ENCODE measurements at regions not wholly inside any gene's neighbourhood (a gene's known extent, or its start where the extent isn't known, plus 50 kb on each side); places are given as distances from the start of the nearest gene placed in this dataset.

DNA sequence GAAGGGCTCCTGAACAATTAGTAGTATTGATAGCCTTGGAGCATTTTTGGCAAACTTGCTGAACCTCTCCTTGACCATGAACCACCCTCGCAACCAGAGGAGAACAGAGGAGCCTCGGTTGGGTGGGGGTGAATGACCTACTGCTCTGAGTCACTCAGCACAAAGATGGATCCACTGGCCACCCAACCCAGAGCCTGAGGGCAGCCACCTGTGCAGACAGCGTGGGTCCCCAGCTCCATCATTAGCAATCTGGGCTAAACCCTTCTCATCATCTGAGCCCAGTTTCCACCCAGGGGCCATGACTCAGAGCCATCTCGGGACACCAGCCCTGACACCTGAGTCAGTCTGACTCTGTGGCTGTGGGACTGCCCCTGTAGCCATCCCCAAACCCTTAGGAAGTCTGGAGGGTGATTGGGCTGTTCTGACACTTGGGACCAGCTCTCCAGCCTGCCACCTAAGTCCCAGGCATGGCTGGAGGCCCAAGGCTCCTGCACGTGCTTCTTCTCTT, 171.8 kb upstream of the GPR26 start:
- TF ChIP-seq KDM1A (IDR thresholded peaks at IDR 0.05; ENCODE audit: low read depth) (no peak), EP300 (IDR thresholded peaks at IDR 0.05) (no peak), RAD21 (conservative IDR thresholded peaks at IDR 0.05 in 1 of 2, IDR thresholded peaks at IDR 0.05 in 1 of 2) (no peak)
- TF ChIP-seq, protein P1, sequence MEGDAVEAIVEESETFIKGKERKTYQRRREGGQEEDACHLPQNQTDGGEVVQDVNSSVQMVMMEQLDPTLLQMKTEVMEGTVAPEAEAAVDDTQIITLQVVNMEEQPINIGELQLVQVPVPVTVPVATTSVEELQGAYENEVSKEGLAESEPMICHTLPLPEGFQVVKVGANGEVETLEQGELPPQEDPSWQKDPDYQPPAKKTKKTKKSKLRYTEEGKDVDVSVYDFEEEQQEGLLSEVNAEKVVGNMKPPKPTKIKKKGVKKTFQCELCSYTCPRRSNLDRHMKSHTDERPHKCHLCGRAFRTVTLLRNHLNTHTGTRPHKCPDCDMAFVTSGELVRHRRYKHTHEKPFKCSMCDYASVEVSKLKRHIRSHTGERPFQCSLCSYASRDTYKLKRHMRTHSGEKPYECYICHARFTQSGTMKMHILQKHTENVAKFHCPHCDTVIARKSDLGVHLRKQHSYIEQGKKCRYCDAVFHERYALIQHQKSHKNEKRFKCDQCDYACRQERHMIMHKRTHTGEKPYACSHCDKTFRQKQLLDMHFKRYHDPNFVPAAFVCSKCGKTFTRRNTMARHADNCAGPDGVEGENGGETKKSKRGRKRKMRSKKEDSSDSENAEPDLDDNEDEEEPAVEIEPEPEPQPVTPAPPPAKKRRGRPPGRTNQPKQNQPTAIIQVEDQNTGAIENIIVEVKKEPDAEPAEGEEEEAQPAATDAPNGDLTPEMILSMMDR (IDR thresholded peaks at IDR 0.05): no peak
- TF ChIP-seq, protein P2, sequence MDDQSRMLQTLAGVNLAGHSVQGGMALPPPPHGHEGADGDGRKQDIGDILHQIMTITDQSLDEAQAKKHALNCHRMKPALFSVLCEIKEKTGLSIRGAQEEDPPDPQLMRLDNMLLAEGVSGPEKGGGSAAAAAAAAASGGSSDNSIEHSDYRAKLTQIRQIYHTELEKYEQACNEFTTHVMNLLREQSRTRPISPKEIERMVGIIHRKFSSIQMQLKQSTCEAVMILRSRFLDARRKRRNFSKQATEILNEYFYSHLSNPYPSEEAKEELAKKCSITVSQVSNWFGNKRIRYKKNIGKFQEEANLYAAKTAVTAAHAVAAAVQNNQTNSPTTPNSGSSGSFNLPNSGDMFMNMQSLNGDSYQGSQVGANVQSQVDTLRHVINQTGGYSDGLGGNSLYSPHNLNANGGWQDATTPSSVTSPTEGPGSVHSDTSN (IDR thresholded peaks at IDR 0.05): no peak
